Caco-2 (cell line): ENCODE measurements at regions not wholly inside any gene's neighbourhood (a gene's known extent, or its start where the extent isn't known, plus 50 kb on each side); places are given as distances from the start of the nearest gene placed in this dataset.

Experiments used
- BruUV-seq: library from RNA; stranded (reverse); fragments of 400-500 nt; replicated peaks from 2 replicates; lab custom pipeline; 2021; lab: Mats Ljungman, UMichigan
- CTCF ChIA-PET: fragments of 300-600 bp; sonication (Branson Sonifier 250); formaldehyde crosslinking; loops from one replicate; lab custom pipeline; 2022; ENCODE audit warnings: antibody characterized with exemption; lab: Charles Lee
- POLR2A ChIA-PET: fragments of 300-600 bp; sonication (Branson Sonifier 250); formaldehyde crosslinking; loops from one replicate; lab custom pipeline; 2022; ENCODE audit warnings: antibody characterized with exemption; lab: Charles Lee
- DNase-seq, 2 experiments: peaks; one replicate each; pipeline versions ENCODE4 v3.0.0 to v3.0.0-alpha.2; 2020 to 2022
- H3K27me3 ChIP-seq: replicated peaks from 2 replicates; pipeline ENCODE4 v1.6.0; 2011; ENCODE audit warnings: low read length; ENCODE audit not compliant: control insufficient read depth, insufficient read depth
- H3K36me3 ChIP-seq: 2 replicates; pipeline ENCODE4 v1.5.1; 2011; ENCODE audit warnings: low read length; ENCODE audit not compliant: control insufficient read depth, insufficient read depth
- H3K4me1 ChIP-seq: fragments of 250-450 bp; sonication (Bioruptor Pico); 2 replicates; pipeline ENCODE4 v1.5.1; 2020; ENCODE audit warnings: mild to moderate bottlenecking
- H3K4me3 ChIP-seq: 2 replicates; pipeline ENCODE4 v1.5.1; 2011; ENCODE audit warnings: low read depth, mild to moderate bottlenecking, control low read depth, low read length
- H3K9me3 ChIP-seq: fragments of 250-450 bp; sonication (Bioruptor Pico); 2 replicates; pipeline ENCODE4 v1.5.1; 2020; ENCODE audit warnings: mild to moderate bottlenecking, moderate library complexity
- H3K27ac Mint-ChIP-seq: one replicate; pipeline ENCODE4 v1.8.0; 2022; ENCODE audit warnings: mixed read lengths; ENCODE audit not compliant: unreplicated experiment
- H3K27me3 Mint-ChIP-seq: one replicate; pipeline ENCODE4 v1.8.0; 2022; ENCODE audit warnings: mixed read lengths; ENCODE audit not compliant: insufficient read depth, unreplicated experiment
- H3K36me3 Mint-ChIP-seq: one replicate; pipeline ENCODE4 v1.8.0; 2022; ENCODE audit warnings: mild to moderate bottlenecking, mixed read lengths; ENCODE audit not compliant: insufficient read depth, unreplicated experiment
- H3K4me1 Mint-ChIP-seq: one replicate; pipeline ENCODE4 v1.8.0; 2022; ENCODE audit warnings: low read depth, mixed read lengths; ENCODE audit not compliant: unreplicated experiment
- H3K4me3 Mint-ChIP-seq: one replicate; pipeline ENCODE4 v1.8.0; 2022; ENCODE audit warnings: mild to moderate bottlenecking, moderate library complexity, mixed read lengths; ENCODE audit not compliant: unreplicated experiment
- H3K9me3 Mint-ChIP-seq: one replicate; pipeline ENCODE4 v1.8.0; 2022; ENCODE audit warnings: mixed read lengths; ENCODE audit not compliant: unreplicated experiment
- intact Hi-C: fragments of 100-400 bp; cut with micrococcal nuclease; formaldehyde crosslinking; loops from one replicate; pipeline ENCODE4 v1.10.0; 2022; ENCODE audit not compliant: unreplicated experiment
- TF ChIP-seq, protein P1 (sequence below), 2 experiments: fragments of 200-600 bp in 1 of 2; IDR thresholded peaks; 1 replicate in 1 of 2; 2 replicates in 1 of 2; pipeline versions ENCODE4 v1.5.1 to v1.8.0; 2011 to 2022; ENCODE audit warnings: antibody characterized with exemption in 1 of 2, control low read depth in 1 of 2, inconsistent platforms in 1 of 2, low read depth in 1 of 2, low read length in 1 of 2, mild to moderate bottlenecking in 1 of 2, moderate library complexity in 1 of 2; ENCODE audit not compliant: insufficient read depth in 1 of 2, severe bottlenecking in 1 of 2, unreplicated experiment in 1 of 2

DNA sequence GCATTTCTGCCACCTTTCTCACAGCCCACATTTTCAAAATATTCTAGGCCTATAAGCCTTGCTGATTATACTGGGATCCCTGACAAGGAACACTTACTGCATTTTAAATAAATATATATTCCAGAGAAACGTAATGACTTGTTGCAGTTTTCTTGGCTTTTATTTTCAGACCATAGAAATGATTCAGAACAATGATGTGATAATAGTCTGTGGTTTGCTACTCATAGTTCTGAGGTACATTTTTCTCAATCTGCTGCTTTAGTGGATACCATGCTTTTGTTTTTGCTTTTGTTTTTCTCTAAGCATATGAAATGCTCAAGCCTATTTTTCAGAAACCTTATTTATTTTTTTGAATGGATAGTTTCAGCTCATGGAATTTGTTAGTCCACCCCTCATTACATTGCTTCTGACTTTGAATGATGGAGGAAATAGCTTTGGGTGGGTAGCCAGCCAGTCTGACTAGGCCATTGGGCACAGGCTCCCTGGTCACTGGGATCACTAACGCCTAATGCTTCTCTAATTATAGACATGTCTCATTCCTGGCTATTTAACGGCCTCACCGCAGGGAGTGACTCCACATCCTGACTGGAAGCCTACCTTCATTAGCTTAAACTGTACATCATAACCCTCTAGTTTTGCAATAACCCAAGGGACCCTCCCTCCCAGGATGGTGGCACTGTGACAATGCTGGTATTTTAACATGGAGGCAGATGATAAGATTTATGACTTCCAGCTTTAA lies 66.1 kb downstream of the MBL2 start:
- Mint-ChIP-seq H3K4me1 (no peaks in the 10 kb centered on the region), H3K9me3 (peaks cover 10% of the 10 kb centered on the region)
- POLR2A ChIA-PET, result no interaction called here

More for the DNA sequence above, 66.1 kb downstream of the MBL2 start:
- BruUV-seq, result no TSS peak
- intact Hi-C loops, result loop anchor here (2.0 kb wide), 1 partner anchor 18 kb away; no protein-coding TSS in a partner anchor
- TF ChIP-seq, protein P1, sequence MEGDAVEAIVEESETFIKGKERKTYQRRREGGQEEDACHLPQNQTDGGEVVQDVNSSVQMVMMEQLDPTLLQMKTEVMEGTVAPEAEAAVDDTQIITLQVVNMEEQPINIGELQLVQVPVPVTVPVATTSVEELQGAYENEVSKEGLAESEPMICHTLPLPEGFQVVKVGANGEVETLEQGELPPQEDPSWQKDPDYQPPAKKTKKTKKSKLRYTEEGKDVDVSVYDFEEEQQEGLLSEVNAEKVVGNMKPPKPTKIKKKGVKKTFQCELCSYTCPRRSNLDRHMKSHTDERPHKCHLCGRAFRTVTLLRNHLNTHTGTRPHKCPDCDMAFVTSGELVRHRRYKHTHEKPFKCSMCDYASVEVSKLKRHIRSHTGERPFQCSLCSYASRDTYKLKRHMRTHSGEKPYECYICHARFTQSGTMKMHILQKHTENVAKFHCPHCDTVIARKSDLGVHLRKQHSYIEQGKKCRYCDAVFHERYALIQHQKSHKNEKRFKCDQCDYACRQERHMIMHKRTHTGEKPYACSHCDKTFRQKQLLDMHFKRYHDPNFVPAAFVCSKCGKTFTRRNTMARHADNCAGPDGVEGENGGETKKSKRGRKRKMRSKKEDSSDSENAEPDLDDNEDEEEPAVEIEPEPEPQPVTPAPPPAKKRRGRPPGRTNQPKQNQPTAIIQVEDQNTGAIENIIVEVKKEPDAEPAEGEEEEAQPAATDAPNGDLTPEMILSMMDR (IDR thresholded peaks at IDR 0.05; ENCODE audit: insufficient read depth in 1 of 2, low read depth in 1 of 2, low read length in 1 of 2, severe bottlenecking in 1 of 2, unreplicated experiment in 1 of 2), result no peak
- 0 out of 2 replicates have a peak, but pooled peaks cover 5% of the 10 kb centered on the region for H3K9me3 ChIP-seq
- H3K4me1 ChIP-seq, result no peaks in the 10 kb centered on the region
- no peaks in the 10 kb centered on the region for H3K36me3 ChIP-seq
- CTCF ChIA-PET, result no interaction called here
- no peaks in the 10 kb centered on the region for H3K27me3 ChIP-seq
- DNase-seq, result no peak
- H3K36me3 Mint-ChIP-seq, result no peaks in the 10 kb centered on the region
- H3K27me3 Mint-ChIP-seq, result no peaks in the 10 kb centered on the region
- no peak overlapping the region for H3K4me3 ChIP-seq
- H3K27ac Mint-ChIP-seq, result no peak overlapping the region
- H3K4me3 Mint-ChIP-seq, result no peak overlapping the region
